ENCODE measurements at regions not wholly inside any gene's neighbourhood (a gene's known extent, or its start where the extent isn't known, plus 50 kb on each side); places are given as distances from the start of the nearest gene placed in this dataset.
"Not testable (repeated sequence)": the region's sequence is repeated elsewhere in the genome, so short reads cannot be mapped to it uniquely, and the experiment has no call there.

GRCh38 chr1:221040691-221041285 is 161.5 kb downstream of the HLX start:
- no peak overlapping the region for H3K4me3 ChIP-seq (ENCODE audit: low read depth, low read length)
- in situ Hi-C loops (cut with HindIII; ENCODE audit: low sequenced_read_pairs), result no loop called here
- no peak for DNase-seq (ENCODE audit: low read depth, low spot score)
- TF ChIP-seq, protein P1, sequence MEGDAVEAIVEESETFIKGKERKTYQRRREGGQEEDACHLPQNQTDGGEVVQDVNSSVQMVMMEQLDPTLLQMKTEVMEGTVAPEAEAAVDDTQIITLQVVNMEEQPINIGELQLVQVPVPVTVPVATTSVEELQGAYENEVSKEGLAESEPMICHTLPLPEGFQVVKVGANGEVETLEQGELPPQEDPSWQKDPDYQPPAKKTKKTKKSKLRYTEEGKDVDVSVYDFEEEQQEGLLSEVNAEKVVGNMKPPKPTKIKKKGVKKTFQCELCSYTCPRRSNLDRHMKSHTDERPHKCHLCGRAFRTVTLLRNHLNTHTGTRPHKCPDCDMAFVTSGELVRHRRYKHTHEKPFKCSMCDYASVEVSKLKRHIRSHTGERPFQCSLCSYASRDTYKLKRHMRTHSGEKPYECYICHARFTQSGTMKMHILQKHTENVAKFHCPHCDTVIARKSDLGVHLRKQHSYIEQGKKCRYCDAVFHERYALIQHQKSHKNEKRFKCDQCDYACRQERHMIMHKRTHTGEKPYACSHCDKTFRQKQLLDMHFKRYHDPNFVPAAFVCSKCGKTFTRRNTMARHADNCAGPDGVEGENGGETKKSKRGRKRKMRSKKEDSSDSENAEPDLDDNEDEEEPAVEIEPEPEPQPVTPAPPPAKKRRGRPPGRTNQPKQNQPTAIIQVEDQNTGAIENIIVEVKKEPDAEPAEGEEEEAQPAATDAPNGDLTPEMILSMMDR (IDR thresholded peaks at IDR 0.05; ENCODE audit: low read depth, low read length), result no peak

DNA sequence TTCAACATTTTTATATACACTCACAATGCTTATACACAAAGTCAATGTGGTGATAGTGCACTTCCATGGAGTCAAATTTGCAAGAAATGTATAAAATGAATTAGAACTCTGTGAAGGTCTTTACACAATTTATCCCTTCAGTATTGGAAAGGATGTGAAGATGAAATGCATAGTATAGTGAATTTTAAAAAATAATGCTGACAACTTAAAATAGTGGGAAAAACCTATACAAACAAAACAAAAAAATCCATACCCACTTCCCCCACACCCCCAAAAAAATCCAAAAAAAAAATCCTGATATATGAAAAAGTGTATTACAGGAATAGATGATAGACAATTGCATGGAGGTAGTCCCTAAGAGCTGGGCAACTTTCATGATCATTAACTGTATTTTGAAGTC is 165.3 kb downstream of the HLX start:
- in situ Hi-C loops (cut with HindIII; ENCODE audit: low sequenced_read_pairs), result no loop called here
- no peak for DNase-seq (ENCODE audit: low read depth, low spot score)
- TF ChIP-seq, protein P1 (IDR thresholded peaks at IDR 0.05; ENCODE audit: low read depth, low read length), result no peak
- no peak overlapping the region for H3K4me3 ChIP-seq (ENCODE audit: low read depth, low read length)

DNA sequence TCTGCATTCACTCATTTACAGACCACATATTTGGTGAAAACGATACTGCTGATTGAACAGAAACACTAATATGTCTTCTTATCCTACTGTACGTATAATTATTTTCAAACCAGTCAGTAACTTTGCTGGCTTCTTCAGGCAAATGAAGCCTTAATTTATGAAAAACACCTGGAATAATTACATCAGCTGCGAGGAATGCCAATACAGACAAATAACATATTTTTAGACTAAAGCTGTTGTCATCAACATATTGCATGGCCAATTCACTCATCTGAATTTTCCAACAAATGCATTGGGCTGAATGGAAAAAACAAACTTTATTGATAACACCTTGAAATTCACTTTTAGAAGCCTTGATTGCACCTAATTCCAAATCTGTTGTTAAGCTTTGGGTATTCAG is 165.9 kb downstream of the HLX start:
- in situ Hi-C loops (cut with HindIII; ENCODE audit: low sequenced_read_pairs), result no loop called here
- no peak for DNase-seq (ENCODE audit: low read depth, low spot score)
- no peak overlapping the region for H3K4me3 ChIP-seq (ENCODE audit: low read depth, low read length)
- TF ChIP-seq, protein P1 (IDR thresholded peaks at IDR 0.05; ENCODE audit: low read depth, low read length), result no peak

DNA sequence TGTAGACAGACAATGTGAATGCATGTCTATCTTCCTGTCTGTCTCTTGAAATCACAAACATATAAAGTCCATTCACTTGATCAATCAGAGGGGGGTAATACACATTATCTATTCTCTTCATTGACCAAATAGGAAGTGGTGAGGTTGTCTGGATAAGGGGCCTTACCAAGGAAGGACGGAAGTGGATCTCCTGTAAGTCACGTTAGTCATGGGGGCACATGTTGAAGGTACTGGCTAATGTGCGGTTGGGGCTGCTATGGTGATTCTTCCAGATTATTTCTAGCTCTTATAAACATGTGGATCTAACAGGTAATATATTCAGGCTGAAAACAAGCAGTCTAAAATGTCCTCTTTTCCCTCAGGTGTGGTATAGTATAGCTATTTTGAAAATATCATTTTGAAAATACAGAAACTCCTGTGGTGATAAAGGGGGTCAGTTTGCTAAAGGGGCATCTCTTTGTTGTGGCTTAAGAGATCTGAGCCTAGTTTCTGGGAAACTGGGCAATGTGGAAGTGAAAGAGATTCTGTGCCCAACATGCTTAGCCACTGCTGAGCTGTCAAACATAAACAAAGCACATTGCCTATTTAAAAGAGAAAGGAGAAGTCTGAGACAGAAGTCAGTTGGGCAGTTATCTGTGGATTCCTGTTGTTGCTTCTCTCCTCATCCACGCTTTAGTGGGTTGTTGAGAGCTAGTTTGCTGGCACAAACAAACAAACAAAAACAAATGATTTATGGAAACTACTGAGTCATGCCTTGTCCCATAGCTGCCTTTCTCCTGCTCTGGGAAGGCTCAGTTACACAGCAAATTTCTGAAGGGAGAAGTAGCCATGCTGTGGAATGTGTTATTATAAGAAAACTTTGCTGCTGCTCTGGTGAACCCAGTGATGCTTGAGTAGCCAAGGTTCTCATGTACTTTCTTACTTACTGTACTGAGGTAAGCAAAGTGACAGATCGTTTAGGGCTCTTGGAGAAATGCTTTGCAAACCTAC is 166.9 kb downstream of the HLX start:
- no peak overlapping the region for H3K4me3 ChIP-seq (ENCODE audit: low read depth, low read length)
- TF ChIP-seq, protein P1 (IDR thresholded peaks at IDR 0.05; ENCODE audit: low read depth, low read length), result no peak
- in situ Hi-C loops (cut with HindIII; ENCODE audit: low sequenced_read_pairs), result no loop called here
- peak; percentile 43 for DNase-seq (ENCODE audit: low read depth, low spot score)

- DNase-seq (ENCODE audit: low read depth, low spot score); H3K4me3 ChIP-seq (ENCODE audit: low read depth, low read length); in situ Hi-C loops (cut with HindIII; ENCODE audit: low sequenced_read_pairs): not testable (repeated sequence)
These were observed 172.1 kb downstream of the HLX start for GRCh38 chr1:221051391-221051790.

DNA sequence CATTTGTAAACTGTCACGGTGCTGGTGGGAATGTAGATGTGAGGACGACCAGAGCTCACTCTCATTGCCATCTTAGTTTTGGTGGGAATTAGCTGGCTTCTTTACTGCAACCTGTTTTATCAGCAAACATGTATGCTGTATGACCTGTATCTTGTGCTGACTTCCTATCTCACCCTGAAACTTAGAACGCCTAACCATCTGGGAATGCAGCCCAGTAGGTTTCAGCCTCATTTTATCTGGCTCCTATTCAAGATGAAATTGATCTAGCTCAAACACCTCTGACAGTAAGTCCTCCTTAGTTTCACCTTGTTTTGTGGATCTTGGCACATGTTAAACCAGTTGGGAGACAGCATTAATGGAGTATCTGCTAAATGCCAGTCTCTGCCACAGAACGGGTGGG is 174.6 kb downstream of the HLX start:
- TF ChIP-seq, protein P1 (IDR thresholded peaks at IDR 0.05; ENCODE audit: low read depth, low read length), result no peak
- DNase-seq (ENCODE audit: low read depth, low spot score), result no peak
- in situ Hi-C loops (cut with HindIII; ENCODE audit: low sequenced_read_pairs), result no loop called here
- H3K4me3 ChIP-seq (ENCODE audit: low read depth, low read length), result no peak overlapping the region

GRCh38 chr1:221059506-221059905 is 180.3 kb downstream of the HLX start:
- H3K4me3 ChIP-seq (ENCODE audit: low read depth, low read length), result no peak overlapping the region
- TF ChIP-seq, protein P1 (IDR thresholded peaks at IDR 0.05; ENCODE audit: low read depth, low read length), result no peak
- in situ Hi-C loops (cut with HindIII; ENCODE audit: low sequenced_read_pairs), result no loop called here
- no peak for DNase-seq (ENCODE audit: low read depth, low spot score)

Data from astrocyte of the spinal cord (primary cell).